NCI-H146 (cell line): ENCODE measurements at regions not wholly inside any gene's neighbourhood (a gene's known extent, or its start where the extent isn't known, plus 50 kb on each side); places are given as distances from the start of the nearest gene placed in this dataset.

Source experiments
- DNase-seq: peaks from one replicate; lab custom pipeline; 2025; lab: John Stamatoyannopoulos, UW

- no peak for DNase-seq
Measured at GRCh38 chr15:31824024-31824423, 206.3 kb upstream of the CHRNA7 start.

DNA sequence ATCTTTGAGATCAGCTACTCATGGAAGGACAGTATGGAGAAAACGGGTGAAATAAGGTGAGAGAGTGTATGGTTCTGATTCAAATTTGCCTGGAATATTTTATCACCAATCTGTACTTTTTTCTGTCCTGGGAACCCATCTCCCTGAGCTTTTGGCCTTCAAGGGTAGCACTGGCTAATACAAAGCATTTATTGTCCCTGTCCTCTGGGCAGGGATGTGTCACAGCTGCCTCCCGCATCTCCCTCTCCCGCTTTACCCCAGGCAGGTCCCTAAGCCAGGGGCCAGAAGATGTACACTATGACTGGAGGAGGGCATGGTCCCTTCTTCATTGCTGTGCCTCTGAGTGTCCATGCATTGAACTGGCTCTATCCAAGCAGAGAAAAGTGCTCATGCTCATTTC is 201.7 kb upstream of the CHRNA7 start:
- DNase-seq = no peak

- no peak for DNase-seq
Measured at GRCh38 chr15:31830591-31830990, 199.7 kb upstream of the CHRNA7 start.

DNA sequence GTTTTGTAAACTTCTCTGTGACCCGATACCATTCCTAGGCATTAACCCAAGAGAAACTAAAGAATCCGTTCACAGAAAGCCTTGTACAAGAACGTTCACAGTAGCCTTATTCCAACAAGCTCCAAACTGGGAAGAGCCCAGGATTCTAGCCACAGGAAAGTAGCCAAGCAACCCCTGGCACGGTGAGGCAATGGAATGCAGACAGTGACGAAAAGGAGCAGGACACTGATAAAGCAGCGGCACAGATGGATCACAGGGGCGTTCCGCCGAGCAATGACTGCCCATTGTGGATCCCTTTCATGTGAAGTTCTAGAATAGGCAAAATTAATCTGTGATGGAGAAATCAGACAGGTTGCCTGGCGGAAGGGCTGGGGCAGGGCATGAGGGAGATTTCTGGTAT is 198.7 kb upstream of the CHRNA7 start:
- DNase-seq = no peak

- DNase-seq = no peak
Measured at GRCh38 chr15:31834654-31835053, 195.7 kb upstream of the CHRNA7 start.

DNA sequence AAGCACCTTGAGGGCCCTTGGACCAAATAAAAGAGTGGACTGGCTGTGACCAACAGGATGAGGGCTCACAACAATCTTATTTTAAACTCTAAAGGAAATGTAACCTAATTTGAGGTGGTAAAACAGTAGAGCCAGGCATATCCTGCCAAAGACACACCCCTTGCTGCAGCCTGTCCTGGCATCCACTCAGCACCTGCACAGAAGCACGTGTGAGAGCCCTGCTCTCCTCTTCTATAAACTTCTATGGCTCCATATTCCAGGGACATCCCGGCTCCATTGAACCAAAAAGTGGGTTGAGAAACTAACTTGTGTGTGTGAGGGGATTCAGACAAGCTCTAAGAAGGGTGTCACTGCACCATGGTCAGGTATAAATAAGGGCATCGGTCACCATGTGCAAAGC is 190.9 kb upstream of the CHRNA7 start:
- no peak for DNase-seq

DNA sequence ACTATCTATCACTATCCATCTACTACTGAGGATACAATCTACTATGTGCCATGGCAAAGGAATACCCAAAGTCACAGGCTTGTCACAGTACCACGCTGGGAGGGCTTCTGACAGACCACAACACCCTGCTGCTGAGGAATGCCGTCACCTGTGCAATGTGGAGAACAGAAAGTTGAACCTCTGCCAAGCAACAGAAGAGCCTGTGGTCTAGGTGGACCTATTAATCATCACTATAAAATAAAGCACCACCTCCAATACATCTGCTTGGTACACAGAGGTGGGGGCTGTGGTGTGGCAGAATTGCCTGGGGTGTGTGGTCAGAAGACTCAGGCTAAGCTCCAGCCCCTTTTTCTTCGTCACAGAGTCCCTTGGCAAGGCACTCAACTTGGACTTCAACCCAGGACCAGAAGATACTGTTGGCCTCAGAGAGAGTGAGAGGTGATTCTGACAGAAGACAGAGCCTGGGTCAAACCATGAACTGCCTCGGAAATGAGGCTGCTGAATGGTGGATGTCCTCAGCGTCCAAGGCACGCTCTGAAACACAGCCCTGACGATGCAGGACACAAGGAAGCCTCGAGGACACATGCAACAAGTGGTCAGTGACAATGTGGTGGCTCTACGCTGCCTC is 189.4 kb upstream of the CHRNA7 start:
- DNase-seq = no peak

GRCh38 chr15:31842532-31843195 is 187.7 kb upstream of the CHRNA7 start:
- DNase-seq = no peak

DNA sequence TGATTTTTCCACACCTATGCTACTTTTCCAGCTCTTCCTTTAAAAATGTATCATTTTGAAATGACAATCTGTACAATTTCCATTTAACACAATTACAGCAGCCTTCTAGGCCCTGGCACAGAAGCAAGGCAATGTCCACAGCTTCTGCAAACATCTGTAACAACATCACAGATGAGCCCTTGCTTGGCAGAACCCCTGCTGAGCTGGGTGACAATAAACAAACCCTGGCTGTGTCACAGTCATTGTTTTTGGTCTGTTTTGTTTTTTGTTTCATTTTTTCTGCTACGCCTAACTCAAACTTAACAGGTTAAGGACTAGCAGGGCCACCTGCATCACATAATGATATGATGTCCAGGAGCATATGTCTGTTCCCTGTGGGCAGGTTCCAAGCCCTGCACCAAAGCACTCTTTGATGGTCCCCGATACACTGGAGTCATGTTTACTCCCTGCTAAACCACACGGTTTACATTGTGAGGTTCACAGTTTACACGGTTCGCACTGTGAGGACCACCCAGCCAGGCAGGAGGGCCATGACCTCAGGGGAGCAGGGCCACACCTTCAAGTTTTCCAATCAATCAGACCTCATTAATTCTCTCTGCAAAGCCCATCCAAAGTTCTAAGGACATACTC is 186.8 kb upstream of the CHRNA7 start:
- DNase-seq = no peak

- no peak for DNase-seq
Measured at GRCh38 chr15:31845791-31846190, 184.5 kb upstream of the CHRNA7 start.

DNA sequence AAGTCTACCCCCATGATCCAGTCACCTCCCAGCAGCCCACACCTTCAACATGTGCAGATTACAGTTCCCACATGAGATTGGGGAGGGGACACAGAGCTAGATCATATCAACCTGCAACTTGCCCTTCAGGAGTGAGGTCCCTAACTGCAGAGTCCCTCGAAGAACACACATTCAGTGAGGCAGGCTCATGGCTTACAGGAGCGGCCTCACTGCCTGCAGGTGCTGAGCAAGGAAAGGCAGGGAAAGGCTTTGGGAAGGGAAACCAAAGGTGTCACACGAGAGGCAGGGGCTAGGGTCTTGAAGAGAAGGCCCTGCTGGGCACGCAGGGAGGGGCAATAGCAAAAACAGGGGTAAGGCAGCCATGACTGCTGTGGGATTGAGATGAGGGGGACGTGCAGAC is 182.4 kb upstream of the CHRNA7 start:
- DNase-seq = no peak

- no peak for DNase-seq
Measured at GRCh38 chr15:31848621-31849020, 181.7 kb upstream of the CHRNA7 start.

DNA sequence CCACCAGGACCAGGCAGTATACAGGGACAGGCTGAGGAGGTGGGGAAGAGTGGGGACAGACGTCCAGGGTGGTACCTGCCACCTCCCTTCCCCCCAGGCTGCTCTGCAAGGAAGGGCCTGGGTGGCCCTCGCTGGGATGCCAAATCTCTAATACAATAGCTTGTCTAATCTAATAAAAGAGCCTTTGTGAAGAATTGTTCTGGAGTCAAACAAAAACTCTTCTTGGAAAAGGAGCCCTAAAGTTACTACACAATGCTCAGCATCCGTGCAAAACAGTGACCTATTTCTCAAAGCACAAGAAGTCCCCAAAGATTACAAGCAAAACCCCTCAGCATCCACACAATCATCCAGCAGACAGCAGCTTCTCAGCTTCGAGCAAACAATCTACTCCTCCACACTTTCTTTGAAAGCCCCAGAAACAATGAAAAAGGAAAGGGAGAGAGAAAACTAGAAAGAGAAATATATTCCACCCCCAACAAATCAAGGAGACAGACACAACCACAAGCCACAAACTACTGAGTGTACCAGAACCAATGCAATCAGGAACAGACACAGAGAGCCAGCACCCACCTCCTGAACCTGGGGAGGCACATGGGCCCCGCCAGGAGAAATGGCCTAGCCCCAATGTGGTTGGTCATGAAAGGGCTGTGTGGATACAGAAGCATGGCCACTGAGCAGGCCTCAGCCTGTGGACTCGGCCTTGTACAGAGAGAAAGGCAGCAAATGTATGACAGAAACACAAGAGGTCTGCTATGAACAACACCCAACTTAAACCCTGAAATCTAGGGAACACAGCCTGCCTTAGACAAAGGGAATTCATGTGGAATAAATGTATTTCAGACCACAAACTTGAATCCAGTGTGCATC is 177.1 kb upstream of the CHRNA7 start:
- DNase-seq = no peak

- no peak for DNase-seq
Measured at GRCh38 chr15:31856581-31856980, 173.7 kb upstream of the CHRNA7 start.

GRCh38 chr15:31857194-31857593 is 173.1 kb upstream of the CHRNA7 start:
- no peak for DNase-seq

DNA sequence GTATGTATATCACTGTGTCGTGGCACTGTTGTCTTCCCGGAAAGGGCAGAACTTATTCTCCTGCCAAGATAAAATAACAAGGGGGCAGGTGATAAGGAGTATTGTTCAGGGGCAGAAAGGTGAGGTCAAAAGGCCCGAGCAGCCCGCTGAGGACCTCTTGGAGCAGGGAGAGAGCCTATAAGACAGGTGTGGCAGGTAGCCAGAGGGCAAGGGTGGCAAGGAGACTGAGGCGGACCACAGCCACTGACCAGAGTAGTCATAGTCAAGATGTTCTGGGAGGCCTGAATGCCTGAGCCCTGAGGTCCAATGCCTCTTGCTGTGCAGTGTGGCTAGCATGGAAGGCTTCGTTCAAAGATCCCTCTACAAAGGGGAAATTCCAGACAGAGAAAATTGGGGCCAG is 172.3 kb upstream of the CHRNA7 start:
- DNase-seq = no peak

DNA sequence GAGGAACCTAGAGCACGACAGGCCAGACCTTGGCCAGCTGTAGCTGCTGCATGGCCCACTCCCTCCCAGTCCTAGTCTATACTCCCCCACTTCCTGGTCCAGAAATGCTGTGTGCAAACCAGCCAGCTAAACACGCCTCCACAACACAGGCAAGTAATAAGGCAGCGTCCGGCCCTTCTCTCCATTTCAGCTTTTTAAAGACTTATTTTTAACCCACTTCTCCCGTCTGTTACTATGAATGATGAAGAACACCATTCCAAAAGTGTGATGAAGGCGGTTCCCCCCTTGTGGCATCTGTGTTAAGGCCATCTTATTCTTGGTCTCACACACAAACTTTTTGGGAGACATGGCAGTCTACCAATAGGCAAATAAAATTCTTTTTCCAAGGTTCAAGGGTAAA is 164.1 kb upstream of the CHRNA7 start:
- no peak for DNase-seq

- DNase-seq = peak; percentile 18
Measured at GRCh38 chr15:31867536-31868442, 162.5 kb upstream of the CHRNA7 start.

DNA sequence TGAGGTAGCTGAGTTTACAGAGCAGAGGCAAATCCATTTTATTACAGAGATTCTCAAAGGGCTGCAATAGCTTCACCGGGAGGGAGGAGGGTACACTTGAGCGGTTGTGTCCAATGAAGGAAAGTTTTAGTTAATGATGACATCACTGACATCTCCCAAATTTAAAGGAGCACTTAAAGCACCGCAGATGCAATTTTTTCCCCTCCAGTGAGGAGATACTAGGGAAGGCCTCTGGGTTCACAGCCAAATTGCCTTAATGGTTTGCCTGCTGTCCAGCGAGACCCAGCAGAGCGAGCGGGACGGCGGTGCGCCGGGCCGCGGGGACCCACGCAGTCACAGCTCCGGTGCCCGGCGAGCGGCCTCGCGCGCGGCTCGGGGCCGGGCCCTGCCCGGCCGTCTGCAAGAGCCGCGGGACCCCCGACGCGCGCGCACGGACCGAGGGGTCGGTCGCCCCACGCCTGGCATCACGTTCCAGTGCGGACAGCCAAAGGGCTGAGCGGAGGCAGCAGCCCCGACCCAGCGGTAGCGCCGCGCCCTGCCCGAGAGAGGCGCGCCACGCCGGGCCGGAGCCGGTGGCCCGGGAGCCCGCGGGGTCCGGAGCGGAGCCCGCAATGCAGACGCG is 160.5 kb upstream of the CHRNA7 start:
- DNase-seq = no peak

DNA sequence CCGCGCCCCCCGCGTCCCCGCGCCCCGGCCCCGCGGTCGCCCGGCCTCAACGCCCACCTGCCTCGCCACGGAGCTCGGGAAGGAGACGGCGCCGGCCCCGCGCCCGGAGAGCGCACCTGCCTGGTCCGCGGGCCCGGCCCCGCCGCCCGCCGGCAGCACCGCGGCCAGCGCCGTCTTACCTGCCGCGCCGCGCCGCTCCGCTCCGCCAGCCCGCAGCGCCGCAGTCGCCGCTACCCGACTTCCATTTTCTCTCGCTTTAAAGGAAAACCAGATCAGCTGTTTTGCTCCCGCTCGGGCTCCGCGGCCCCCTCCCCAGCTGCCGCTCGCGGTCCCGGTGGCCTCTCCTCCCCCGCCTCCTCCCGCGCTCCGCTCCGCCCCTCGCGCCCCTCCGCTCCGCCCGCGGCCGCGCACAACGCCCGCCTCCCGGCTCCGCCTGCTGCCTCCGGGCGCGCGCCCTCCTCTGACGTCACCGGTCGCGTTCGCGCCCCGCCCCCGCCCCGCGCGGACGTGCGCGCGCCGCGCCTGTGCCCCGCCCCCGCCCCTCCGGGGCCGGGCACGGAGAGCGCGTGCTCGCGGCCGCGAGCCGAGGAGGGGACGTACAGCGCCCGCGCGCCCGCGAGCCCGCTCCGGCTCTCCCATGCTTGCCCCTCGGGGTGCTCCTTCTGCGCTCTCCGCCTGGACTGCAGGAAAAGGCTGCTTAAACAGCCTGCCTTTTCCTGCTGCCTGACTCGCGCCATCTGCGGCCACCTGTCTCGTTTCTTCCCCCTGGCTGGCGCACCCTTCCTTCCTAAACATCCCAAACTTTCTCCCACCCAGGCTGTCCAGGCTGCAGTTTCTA is 159.8 kb upstream of the CHRNA7 start, which contains the start of gene OTUD7A:
OTUD7A (minus strand) TSS at position 346 of the 838 bp plus-strand sequence.
- DNase-seq = peak; percentile 65
